Smooth muscle cell (in vitro differentiated cells): ENCODE measurements at regions not wholly inside any gene's neighbourhood (a gene's known extent, or its start where the extent isn't known, plus 50 kb on each side); places are given as distances from the start of the nearest gene placed in this dataset.

Source experiments
- DNase-seq: peaks from one replicate; lab custom pipeline; 2025; ENCODE audit not compliant: unreplicated experiment; lab: John Stamatoyannopoulos, UW
- H2AFZ ChIP-seq: fragments of 200-600 bp; sonication (generic); 2 replicates; pipeline ENCODE4 v1.6.0; 2016; ENCODE audit warnings: antibody characterized with exemption, low read depth, mild to moderate bottlenecking
- H3F3A ChIP-seq: fragments of 200-600 bp; sonication (generic); 2 replicates; pipeline ENCODE4 v1.6.0; 2017; ENCODE audit warnings: antibody characterized with exemption, low read depth
- H3K27ac ChIP-seq: fragments of 200-600 bp; sonication (generic); 2 replicates; pipeline ENCODE4 v1.5.1; 2016; ENCODE audit warnings: low read depth, mild to moderate bottlenecking
- H3K27me3 ChIP-seq: fragments of 200-600 bp; sonication (generic); 2 replicates; pipeline ENCODE4 v1.6.1; 2016; ENCODE audit warnings: low read depth, mild to moderate bottlenecking
- H3K36me3 ChIP-seq: fragments of 200-600 bp; sonication (generic); 2 replicates; pipeline ENCODE4 v1.5.1; 2016; ENCODE audit warnings: low read depth
- H3K4me1 ChIP-seq: fragments of 200-600 bp; sonication (generic); 2 replicates; pipeline ENCODE4 v1.5.1; 2016; ENCODE audit warnings: low read depth
- H3K4me2 ChIP-seq: fragments of 200-600 bp; sonication (generic); 2 replicates; pipeline ENCODE4 v1.6.0; 2016; ENCODE audit warnings: mild to moderate bottlenecking
- H3K4me3 ChIP-seq: fragments of 200-600 bp; sonication (generic); 2 replicates; pipeline ENCODE4 v1.5.1; 2016; ENCODE audit warnings: mild to moderate bottlenecking
- H3K79me2 ChIP-seq: fragments of 200-600 bp; sonication (generic); 2 replicates; pipeline ENCODE4 v1.6.0; 2016; ENCODE audit warnings: low read depth, mild to moderate bottlenecking
- H3K9ac ChIP-seq: fragments of 200-600 bp; sonication (generic); 2 replicates; pipeline ENCODE4 v1.6.0; 2016; ENCODE audit warnings: low read depth
- H3K9me3 ChIP-seq: fragments of 200-600 bp; sonication (generic); replicated peaks from 2 replicates; pipeline ENCODE4 v1.5.1; 2016; ENCODE audit warnings: low read depth
- H4K20me1 ChIP-seq: fragments of 200-600 bp; sonication (generic); 2 replicates; pipeline ENCODE4 v1.6.0; 2016; ENCODE audit warnings: low read depth
- CTCF ChIP-seq: fragments of 200-600 bp; sonication (generic); IDR thresholded peaks from 2 replicates; pipeline ENCODE4 v1.5.1; 2017; ENCODE audit warnings: borderline replicate concordance, mild to moderate bottlenecking, antibody characterized with exemption; ENCODE audit not compliant: insufficient read depth, poor library complexity, severe bottlenecking
- WGBS: methylation state at CpG from one replicate; pipeline ENCODE4 v1.1.7; 2016; ENCODE audit warnings: low lambda C conversion rate; 5-methylcytosine and 5-hydroxymethylcytosine counted together

DNA sequence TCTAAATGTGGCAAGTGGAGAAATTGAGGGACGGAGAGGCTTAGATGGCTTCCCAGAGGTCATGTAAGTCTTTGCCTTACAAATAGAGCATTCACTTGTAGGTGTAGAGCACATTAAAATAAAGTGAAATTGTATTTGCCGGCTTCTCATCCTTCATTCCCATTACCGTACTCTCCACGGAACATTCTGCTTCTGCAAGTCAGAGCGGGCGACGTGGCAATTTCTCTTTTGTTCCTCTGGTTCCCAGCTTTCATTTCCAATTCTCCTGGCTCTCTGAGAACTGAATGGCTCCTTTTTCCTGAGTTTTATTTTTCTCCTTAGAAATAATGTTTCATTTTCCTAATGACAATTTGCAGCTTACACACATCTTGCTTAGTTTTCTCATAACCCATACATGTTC is 51.3 kb upstream of the PFKP start:
- no peak overlapping the region for H3K9ac ChIP-seq
- WGBS: 65% methylated on average over 7 of the region's 7 CpGs
- H3K36me3 ChIP-seq: no peaks in the 10 kb centered on the region
- no peaks in the 10 kb centered on the region for H3F3A ChIP-seq
- TF ChIP-seq CTCF: no peak
- no peaks in the 10 kb centered on the region for H4K20me1 ChIP-seq
- H3K4me2 ChIP-seq: no peak overlapping the region
- no peak for DNase-seq
- H3K27me3 ChIP-seq: no peaks in the 10 kb centered on the region
- no peaks in the 10 kb centered on the region for H3K4me1 ChIP-seq
- no peak overlapping the region for H2AFZ ChIP-seq
- no peaks in the 10 kb centered on the region for H3K9me3 ChIP-seq
- H3K79me2 ChIP-seq: no peaks in the 10 kb centered on the region
- H3K27ac ChIP-seq: no peak overlapping the region
- H3K4me3 ChIP-seq: no peak overlapping the region

GRCh38 chr10:3014968-3015367 is 52.4 kb upstream of the PFKP start:
- no peak for DNase-seq
- no peaks in the 10 kb centered on the region for H3F3A ChIP-seq
- no peak overlapping the region for H3K4me3 ChIP-seq
- no peaks in the 10 kb centered on the region for H3K79me2 ChIP-seq
- no peaks in the 10 kb centered on the region for H3K9me3 ChIP-seq
- TF ChIP-seq CTCF: no peak
- H3K9ac ChIP-seq: no peak overlapping the region
- no peak overlapping the region for H3K27ac ChIP-seq
- H3K27me3 ChIP-seq: no peaks in the 10 kb centered on the region
- no peak overlapping the region for H2AFZ ChIP-seq
- no peaks in the 10 kb centered on the region for H3K4me1 ChIP-seq
- no peaks in the 10 kb centered on the region for H3K36me3 ChIP-seq
- no peak overlapping the region for H3K4me2 ChIP-seq
- H4K20me1 ChIP-seq: no peaks in the 10 kb centered on the region
- WGBS: 75% methylated on average over 9 of the region's 9 CpGs

- Histone ChIP-seq H3F3A (no peaks in the 10 kb centered on the region), H3K27ac (no peak overlapping the region), H3K9me3 (no peaks in the 10 kb centered on the region), H3K27me3 (no peaks in the 10 kb centered on the region), H3K36me3 (no peaks in the 10 kb centered on the region), H4K20me1 (no peaks in the 10 kb centered on the region), H2AFZ (no peak overlapping the region), H3K79me2 (no peaks in the 10 kb centered on the region), H3K4me3 (no peak overlapping the region), H3K4me2 (no peak overlapping the region), H3K4me1 (no peaks in the 10 kb centered on the region), H3K9ac (no peak overlapping the region)
- no peak for TF ChIP-seq CTCF
- 94% methylated on average over 5 of the region's 5 CpGs for WGBS
- DNase-seq: no peak
Observed at GRCh38 chr10:3012223-3012622, 55.1 kb upstream of the PFKP start.

GRCh38 chr10:3010816-3011460 is 56.4 kb upstream of the PFKP start:
- no peak for DNase-seq

More at GRCh38 chr10:3010816-3011460, 56.4 kb upstream of the PFKP start:
- no peak overlapping the region for H3K4me2 ChIP-seq
- H3K27me3 ChIP-seq: no peaks in the 10 kb centered on the region
- no peak overlapping the region for H3K27ac ChIP-seq
- no peak overlapping the region for H3K4me3 ChIP-seq
- H2AFZ ChIP-seq: no peak overlapping the region
- TF ChIP-seq CTCF: no peak
- no peaks in the 10 kb centered on the region for H3K36me3 ChIP-seq
- H3K9me3 ChIP-seq: no peaks in the 10 kb centered on the region
- no peaks in the 10 kb centered on the region for H3F3A ChIP-seq
- no peak overlapping the region for H3K9ac ChIP-seq
- H4K20me1 ChIP-seq: no peaks in the 10 kb centered on the region
- no peaks in the 10 kb centered on the region for H3K4me1 ChIP-seq
- H3K79me2 ChIP-seq: no peaks in the 10 kb centered on the region
- 50% methylated on average over 10 of the region's 10 CpGs for WGBS
